ENCODE measurements at regions not wholly inside any gene's neighbourhood (a gene's known extent, or its start where the extent isn't known, plus 50 kb on each side); places are given as distances from the start of the nearest gene placed in this dataset.

GRCh38 chr15:85932391-85932790, 137.7 kb upstream of the KLHL25 start:
- TF ChIP-seq POLR2A (IDR thresholded peaks at IDR 0.05) (no peak), CTCF (IDR thresholded peaks at IDR 0.05) (no peak), EP300 (IDR thresholded peaks at IDR 0.05) (no peak), POLR2AphosphoS5 (IDR thresholded peaks at IDR 0.05) (no peak)
